Neural progenitor cell (in vitro differentiated cells): ENCODE measurements at regions not wholly inside any gene's neighbourhood (a gene's known extent, or its start where the extent isn't known, plus 50 kb on each side); places are given as distances from the start of the nearest gene placed in this dataset.

ENCODE experiments used
- EZH2 ChIP-seq: fragments of 200-600 bp; sonication (generic); IDR thresholded peaks from 2 replicates; pipeline ENCODE4 v1.6.1; 2017; ENCODE audit warnings: antibody characterized with exemption, mild to moderate bottlenecking, moderate library complexity
- EZH2phosphoT487 ChIP-seq: fragments of 200-600 bp; sonication (generic); IDR thresholded peaks from 2 replicates; pipeline ENCODE4 v1.6.1; 2017; ENCODE audit warnings: antibody characterized with exemption

DNA sequence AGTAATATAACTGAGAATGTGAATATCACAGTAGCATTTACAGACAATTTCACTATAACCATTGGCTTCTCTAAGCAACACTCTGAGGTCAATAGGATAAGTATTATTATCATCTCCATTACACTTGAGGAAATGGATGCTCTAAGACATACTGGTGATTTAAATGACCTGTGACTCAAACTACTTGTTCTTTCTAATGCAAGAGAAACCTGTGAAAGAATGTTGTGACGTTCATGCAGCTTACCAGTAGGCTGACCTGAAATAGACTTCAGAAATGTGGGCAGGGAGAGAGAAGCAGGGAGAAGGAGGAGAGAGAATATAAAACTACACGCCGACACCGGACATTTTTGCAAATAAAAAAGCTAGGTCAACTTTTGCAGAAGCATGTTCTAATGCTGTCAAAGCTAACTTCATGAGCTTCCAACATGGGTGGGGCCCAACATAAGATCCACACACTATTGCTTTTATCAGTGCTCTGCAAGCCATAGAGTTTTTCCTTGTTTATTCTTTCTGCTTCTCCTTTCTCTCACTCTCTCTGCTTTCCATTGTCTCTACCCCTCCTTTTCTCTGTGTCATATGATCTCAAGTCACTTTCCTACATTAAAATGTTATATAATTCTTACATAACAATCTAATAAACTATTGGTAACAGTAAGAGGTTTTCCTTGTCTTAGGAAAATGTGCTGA is 217.6 kb upstream of the FN1 start:
- TF ChIP-seq EZH2phosphoT487 (no peak), EZH2 (no peak)
